PC-3 (cell line): ENCODE measurements at regions not wholly inside any gene's neighbourhood (a gene's known extent, or its start where the extent isn't known, plus 50 kb on each side); places are given as distances from the start of the nearest gene placed in this dataset.
"Not testable (repeated sequence)": the region's sequence is repeated elsewhere in the genome, so short reads cannot be mapped to it uniquely, and the experiment has no call there.

ENCODE experiments used
- EZH2 ChIP-seq: fragments of 300-600 bp; sonication (generic); IDR thresholded peaks from one replicate; pipeline ENCODE4 v1.6.1; 2017; ENCODE audit warnings: antibody characterized with exemption, mild to moderate bottlenecking, low read length; ENCODE audit not compliant: unreplicated experiment
- TF ChIP-seq, protein P1 (sequence below): fragments of 300-600 bp; sonication (generic); conservative IDR thresholded peaks from 2 replicates; pipeline ENCODE4 v1.5.1; 2017; ENCODE audit warnings: antibody characterized with exemption, low read depth, mild to moderate bottlenecking, low read length

DNA sequence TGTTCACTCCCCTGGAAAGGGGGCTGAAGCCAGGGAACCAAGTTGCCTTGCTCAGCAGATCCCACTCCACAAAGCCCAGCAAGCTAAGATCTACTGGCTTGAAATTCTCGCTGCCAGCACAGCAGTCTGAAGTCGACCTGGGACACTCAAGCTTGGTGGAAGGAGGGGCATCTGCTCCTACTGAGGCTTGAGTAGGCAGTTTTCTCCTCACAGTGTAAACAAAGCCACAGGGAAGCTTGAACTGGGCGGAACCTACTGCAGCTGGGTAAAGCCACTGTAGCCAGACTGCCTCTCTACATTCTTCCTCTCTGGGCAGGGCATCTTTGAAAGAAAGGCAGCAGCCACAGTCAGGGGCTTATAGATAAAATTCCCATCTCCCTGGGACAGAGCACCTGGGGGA is 495.0 kb downstream of the USP25 start:
- TF ChIP-seq, protein P1, sequence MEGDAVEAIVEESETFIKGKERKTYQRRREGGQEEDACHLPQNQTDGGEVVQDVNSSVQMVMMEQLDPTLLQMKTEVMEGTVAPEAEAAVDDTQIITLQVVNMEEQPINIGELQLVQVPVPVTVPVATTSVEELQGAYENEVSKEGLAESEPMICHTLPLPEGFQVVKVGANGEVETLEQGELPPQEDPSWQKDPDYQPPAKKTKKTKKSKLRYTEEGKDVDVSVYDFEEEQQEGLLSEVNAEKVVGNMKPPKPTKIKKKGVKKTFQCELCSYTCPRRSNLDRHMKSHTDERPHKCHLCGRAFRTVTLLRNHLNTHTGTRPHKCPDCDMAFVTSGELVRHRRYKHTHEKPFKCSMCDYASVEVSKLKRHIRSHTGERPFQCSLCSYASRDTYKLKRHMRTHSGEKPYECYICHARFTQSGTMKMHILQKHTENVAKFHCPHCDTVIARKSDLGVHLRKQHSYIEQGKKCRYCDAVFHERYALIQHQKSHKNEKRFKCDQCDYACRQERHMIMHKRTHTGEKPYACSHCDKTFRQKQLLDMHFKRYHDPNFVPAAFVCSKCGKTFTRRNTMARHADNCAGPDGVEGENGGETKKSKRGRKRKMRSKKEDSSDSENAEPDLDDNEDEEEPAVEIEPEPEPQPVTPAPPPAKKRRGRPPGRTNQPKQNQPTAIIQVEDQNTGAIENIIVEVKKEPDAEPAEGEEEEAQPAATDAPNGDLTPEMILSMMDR = not testable (repeated sequence)
- TF ChIP-seq EZH2 = not testable (repeated sequence)
